M059J (cell line): ENCODE measurements at regions not wholly inside any gene's neighbourhood (a gene's known extent, or its start where the extent isn't known, plus 50 kb on each side); places are given as distances from the start of the nearest gene placed in this dataset.

Experiments used
- DNase-seq: peaks from one replicate; pipeline ENCODE4 v3.0.0-alpha.2; 2012; ENCODE audit warnings: low read depth

GRCh38 chr14:22047115-22047514 lies 373.5 kb upstream of the OR4E1 start:
- no peak for DNase-seq

DNA sequence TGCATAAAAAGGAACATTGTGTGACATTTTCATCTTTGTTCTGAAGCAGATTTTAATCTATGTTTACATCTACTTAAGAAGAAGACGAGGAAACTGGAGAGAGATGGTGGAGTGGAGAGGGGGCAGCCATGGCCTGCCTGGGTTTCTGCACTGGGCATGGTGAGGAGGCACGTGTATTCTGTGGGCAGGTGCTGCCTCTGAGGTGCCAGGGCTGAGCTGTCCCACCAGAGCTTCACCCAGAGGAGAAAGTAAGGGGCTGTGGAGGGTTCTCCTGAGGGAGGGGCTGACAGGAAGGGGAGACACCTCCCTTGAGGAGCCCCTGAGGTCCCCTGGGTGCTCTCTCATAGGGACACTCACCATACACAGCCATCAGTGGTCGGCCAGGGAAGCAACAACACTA lies 372.4 kb upstream of the OR4E1 start:
- no peak for DNase-seq

GRCh38 chr14:22044193-22044592 lies 370.6 kb upstream of the OR4E1 start:
- no peak for DNase-seq

DNA sequence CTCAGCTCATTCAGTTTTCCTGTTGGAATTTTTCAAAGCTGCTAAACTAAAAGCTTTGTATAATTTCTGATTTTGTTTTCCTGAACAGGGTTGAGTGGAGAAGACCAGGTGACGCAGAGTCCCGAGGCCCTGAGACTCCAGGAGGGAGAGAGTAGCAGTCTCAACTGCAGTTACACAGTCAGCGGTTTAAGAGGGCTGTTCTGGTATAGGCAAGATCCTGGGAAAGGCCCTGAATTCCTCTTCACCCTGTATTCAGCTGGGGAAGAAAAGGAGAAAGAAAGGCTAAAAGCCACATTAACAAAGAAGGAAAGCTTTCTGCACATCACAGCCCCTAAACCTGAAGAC lies 367.1 kb upstream of the OR4E1 start:
- DNase-seq: no peak

DNA sequence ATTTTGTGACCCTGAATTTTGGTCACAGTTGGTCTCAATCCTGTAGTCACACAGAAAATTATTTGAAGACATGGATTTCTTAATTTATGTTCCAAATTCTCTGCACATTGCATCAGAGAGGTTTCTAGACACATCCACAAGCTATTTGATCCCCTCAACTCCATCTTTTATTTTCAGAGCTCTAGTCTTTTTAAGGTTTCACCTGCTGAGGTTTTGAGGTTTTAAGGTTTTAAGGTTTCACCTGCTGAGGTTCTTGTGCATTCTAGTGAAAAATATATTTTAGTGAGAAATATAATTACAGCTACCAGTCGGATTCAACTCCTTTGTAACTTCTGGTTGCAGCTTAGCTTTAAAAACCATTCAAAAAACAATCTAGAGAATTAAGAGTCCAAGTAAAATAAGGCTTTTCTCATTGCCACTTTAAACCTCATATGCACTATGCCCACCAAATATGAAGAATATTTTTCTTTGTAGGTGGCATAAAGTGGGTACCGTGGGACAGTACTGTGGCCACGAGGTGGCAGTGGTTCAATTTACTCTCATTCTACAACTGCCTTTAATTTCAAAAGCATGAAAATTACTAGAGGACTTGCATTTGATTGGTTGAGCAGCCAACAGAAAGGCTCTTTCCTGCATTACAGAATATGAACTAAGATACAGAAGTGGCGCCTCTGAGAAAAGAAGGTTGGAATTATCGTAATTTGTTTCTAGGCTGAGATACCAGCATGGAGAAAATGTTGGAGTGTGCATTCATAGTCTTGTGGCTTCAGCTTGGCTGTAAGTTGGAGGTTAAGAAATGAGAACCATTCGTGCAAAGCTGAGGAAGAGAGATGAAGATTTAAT lies 366.5 kb upstream of the OR4E1 start:
- no peak for DNase-seq

- DNase-seq: no peak
Observed at GRCh38 chr14:22036541-22037239, 363.1 kb upstream of the OR4E1 start.

DNA sequence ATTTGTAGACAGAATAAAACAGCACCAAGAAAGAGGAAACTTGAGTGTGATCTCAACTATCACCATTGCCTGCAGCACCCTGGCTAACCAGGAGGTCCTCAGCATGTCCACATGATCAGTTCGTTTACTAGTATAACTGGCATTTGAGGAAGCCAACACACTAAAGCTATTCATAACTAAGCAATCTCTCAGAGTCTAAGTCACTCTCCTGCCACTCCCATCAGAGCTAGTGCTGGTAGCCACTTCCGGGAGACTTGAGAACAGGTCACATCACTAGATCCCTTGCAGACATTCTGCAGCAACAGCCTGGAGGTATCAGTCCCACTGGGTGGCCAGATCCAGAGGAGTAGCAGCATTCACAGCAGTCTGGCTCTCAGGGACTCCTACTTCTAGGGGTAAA lies 352.9 kb upstream of the OR4E1 start:
- DNase-seq: no peak

DNA sequence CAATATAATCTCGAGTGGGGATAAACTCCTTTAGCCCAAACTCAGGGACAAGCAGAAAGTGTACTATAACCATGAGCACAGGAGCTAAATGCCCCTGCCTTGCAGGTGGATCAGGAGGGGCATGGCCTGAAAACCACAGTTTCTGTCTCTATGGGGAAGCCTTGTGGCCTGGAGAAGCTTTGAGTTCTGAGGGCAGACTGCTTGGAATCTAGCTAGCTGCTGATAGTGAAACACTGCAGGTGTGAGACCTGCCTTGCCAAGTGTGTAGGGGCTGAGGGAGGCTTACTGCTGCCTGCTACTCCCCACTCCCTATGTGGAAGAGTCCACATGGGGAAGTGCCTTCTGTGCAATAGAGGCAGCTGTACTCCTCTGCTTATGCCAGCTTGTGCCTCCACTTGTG lies 352.3 kb upstream of the OR4E1 start:
- DNase-seq: no peak

- DNase-seq: no peak
Observed at GRCh38 chr14:22024137-22024536, 350.5 kb upstream of the OR4E1 start.

GRCh38 chr14:22018890-22019289 lies 345.3 kb upstream of the OR4E1 start:
- DNase-seq: no peak

- no peak for DNase-seq
Observed at GRCh38 chr14:22012452-22012851, 338.8 kb upstream of the OR4E1 start.

DNA sequence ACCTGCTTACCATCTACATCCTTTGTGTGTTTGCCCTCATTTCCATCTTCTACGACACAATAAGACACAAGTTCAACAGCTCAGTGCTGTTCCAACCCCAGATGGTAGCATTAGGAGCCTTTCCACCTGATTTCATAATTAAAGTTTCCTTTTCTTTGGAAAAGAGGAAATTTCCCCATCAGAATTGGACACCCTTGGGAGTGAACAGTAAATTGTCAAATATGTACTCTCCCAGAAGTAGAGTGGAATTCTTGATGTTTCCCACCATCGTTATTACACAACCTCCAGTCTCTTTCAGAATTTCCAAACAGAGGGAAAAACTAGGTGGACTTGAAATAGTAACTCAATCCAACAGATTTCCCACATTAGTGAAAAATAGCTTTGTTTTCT lies 337.6 kb upstream of the OR4E1 start:
- no peak for DNase-seq

- DNase-seq: no peak
Observed at GRCh38 chr14:22010545-22011252, 337.1 kb upstream of the OR4E1 start.

DNA sequence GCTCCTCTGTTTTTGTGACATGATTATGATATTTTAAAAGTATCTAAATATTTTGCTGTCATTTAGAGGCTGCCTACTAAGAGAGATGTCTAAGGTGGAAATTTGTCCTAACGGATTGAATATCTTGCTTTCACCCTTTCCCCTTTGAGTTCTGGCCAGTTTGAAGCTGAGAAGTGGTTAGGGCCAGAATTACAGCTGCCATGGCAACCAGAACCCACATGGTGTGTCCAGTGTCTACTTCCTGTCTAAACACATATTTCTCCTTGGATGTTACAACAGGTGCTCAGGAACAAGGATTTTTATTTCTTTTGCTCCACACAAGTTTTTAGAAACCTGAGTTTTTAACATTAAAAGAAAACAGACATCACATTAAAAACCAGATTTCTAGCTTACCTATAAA lies 335.1 kb upstream of the OR4E1 start:
- no peak for DNase-seq

DNA sequence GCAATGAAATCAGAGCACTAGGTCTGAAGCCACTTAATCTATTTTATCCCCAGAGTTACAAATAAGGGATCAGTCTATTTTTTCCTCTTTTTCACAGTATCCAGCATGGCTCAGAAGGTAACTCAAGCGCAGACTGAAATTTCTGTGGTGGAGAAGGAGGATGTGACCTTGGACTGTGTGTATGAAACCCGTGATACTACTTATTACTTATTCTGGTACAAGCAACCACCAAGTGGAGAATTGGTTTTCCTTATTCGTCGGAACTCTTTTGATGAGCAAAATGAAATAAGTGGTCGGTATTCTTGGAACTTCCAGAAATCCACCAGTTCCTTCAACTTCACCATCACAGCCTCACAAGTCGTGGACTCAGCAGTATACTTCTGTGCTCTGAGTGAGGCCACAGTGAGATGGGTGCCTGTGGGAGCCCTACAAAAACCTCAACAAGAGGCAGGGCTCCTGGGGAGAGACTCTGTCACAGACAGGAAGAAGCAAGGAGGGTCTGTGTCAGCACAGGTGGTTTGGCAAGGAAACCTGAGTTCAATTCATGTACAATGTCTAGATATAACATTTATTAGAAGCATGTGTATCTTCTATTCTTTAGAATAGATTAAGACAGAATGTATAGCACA lies 334.3 kb upstream of the OR4E1 start:
- no peak for DNase-seq

GRCh38 chr14:22007363-22007762 lies 333.7 kb upstream of the OR4E1 start:
- DNase-seq: no peak

- no peak for DNase-seq
Observed at GRCh38 chr14:22003461-22003860, 329.8 kb upstream of the OR4E1 start.

DNA sequence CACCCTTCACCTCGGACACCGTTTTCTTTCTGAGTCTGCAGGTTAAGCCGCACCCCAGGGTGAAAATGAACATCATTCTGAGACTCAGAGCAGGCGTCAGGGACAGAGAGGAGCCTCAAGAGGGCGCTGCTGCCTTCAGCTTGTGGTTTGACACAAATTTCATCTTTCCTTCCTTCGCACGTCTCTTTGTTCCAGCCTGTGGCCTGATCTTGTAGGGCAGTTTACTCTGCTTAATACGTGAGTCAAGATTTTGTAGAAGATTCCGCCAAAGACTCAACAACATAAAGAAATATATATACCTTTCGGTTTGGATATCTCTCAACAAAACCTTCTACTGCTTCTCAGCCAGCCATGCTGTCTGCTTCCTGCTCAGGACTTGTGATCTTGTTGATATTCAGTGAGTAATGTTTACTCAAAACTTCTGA lies 329.3 kb upstream of the OR4E1 start:
- DNase-seq: no peak

DNA sequence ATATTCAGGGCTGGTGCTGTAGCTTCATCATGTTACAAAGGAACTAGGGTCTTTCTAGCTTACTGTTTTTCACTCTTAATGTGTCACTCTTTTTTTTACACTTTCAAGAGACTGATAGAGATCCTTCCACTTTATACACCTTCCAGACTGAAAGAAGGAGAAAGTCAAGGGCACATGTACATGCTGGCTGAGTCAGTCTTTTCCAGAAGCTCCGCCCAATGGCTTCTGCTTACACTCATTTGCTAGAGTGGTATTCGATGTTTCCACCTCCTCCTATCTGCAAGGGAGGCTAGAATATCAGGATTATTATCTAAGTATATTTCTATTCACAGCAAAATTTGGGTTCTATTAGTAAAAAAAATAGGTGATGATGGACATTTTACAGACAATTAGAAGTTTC lies 325.8 kb upstream of the OR4E1 start:
- no peak for DNase-seq

GRCh38 chr14:21997300-21997699 lies 323.7 kb upstream of the OR4E1 start:
- no peak for DNase-seq

DNA sequence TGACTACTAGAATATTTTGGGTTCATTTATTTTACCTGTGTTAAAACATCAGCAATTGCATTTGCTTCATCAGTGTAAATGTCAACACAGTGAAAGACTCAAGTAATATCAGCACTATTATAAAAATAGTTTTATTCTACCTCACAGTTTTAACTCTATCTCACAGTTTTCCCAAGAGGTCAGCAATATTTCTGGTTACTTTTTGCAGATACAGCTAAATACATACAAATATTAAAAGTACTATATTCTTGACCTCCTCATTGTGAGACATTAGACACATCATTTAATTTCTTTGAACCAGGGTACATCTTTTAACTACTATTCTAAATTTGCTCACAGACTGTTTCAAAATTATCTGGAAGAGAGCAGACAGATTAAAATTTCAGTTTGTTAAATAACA lies 321.7 kb upstream of the OR4E1 start:
- DNase-seq: no peak

GRCh38 chr14:21993837-21994236 lies 320.2 kb upstream of the OR4E1 start:
- DNase-seq: no peak
